ENCODE measurements at regions not wholly inside any gene's neighbourhood (a gene's known extent, or its start where the extent isn't known, plus 50 kb on each side); places are given as distances from the start of the nearest gene placed in this dataset.
"Not testable (repeated sequence)": the region's sequence is repeated elsewhere in the genome, so short reads cannot be mapped to it uniquely, and the experiment has no call there.

GRCh38 chr12:87394168-87394567 is 635.0 kb downstream of the C12orf50 start:
- not testable (repeated sequence) for TF ChIP-seq PKNOX1 (IDR thresholded peaks at IDR 0.05); LEF1 (IDR thresholded peaks at IDR 0.05; ENCODE audit: borderline replicate concordance); ELF4 (IDR thresholded peaks at IDR 0.05); FOXM1 (IDR thresholded peaks at IDR 0.05; ENCODE audit: borderline replicate concordance); SUZ12 (IDR thresholded peaks at IDR 0.05); BHLHE40 (IDR thresholded peaks at IDR 0.05; ENCODE audit: borderline replicate concordance); NFRKB (IDR thresholded peaks at IDR 0.05); FOXK2 (IDR thresholded peaks at IDR 0.05); SP1 (IDR thresholded peaks at IDR 0.05); HDGF (IDR thresholded peaks at IDR 0.05; ENCODE audit: borderline replicate concordance); ARNT (IDR thresholded peaks at IDR 0.05)

Measured in HEK293T (cell line).